ENCODE measurements at regions not wholly inside any gene's neighbourhood (a gene's known extent, or its start where the extent isn't known, plus 50 kb on each side); places are given as distances from the start of the nearest gene placed in this dataset.

GRCh38 chr5:4833104-4833738 lies 306.9 kb upstream of the ADAMTS16 start:
- Mint-ChIP-seq H3K9me3 (ENCODE audit: low read depth) (peaks cover 2% of the 10 kb centered on the region), H3K4me1 (no peaks in the 10 kb centered on the region), H3K36me3 (ENCODE audit: low read depth) (no peaks in the 10 kb centered on the region), H3K27me3 (no peaks in the 10 kb centered on the region), H3K27ac (no peak overlapping the region), H3K4me3 (no peak overlapping the region)
- ChIA-PET POLR2A (no interaction called here), CTCF (no interaction called here)
- no peak for ATAC-seq
- intact Hi-C loops (cut with DNase I, micrococcal nuclease): no loop called here
- no peak for DNase-seq

- POLR2A ChIA-PET: no interaction called here
- H3K9me3 Mint-ChIP-seq (ENCODE audit: low read depth): peaks cover under 1% of the 10 kb centered on the region
- H3K27ac Mint-ChIP-seq: no peak overlapping the region
- H3K36me3 Mint-ChIP-seq (ENCODE audit: low read depth): no peaks in the 10 kb centered on the region
- no peaks in the 10 kb centered on the region for H3K27me3 Mint-ChIP-seq
- intact Hi-C loops (cut with DNase I, micrococcal nuclease): no loop called here
- no peaks in the 10 kb centered on the region for H3K4me1 Mint-ChIP-seq
- CTCF ChIA-PET: no interaction called here
- H3K4me3 Mint-ChIP-seq: no peak overlapping the region
- ATAC-seq: no peak
- no peak for DNase-seq
Measured at GRCh38 chr5:4837489-4838058, 302.6 kb upstream of the ADAMTS16 start.

- Mint-ChIP-seq H3K27ac (no peak overlapping the region), H3K36me3 (ENCODE audit: low read depth) (no peaks in the 10 kb centered on the region), H3K9me3 (ENCODE audit: low read depth) (peaks cover 11% of the 10 kb centered on the region), H3K4me3 (no peak overlapping the region), H3K4me1 (no peaks in the 10 kb centered on the region), H3K27me3 (no peaks in the 10 kb centered on the region)
- POLR2A ChIA-PET: no interaction called here
- DNase-seq (no peak), ATAC-seq (no peak)
- intact Hi-C loops (cut with DNase I, micrococcal nuclease): no loop called here
- CTCF ChIA-PET: no interaction called here
Measured at GRCh38 chr5:4845221-4845620, 294.9 kb upstream of the ADAMTS16 start.

- ATAC-seq (no peak), DNase-seq (no peak)
- ChIA-PET POLR2A (no interaction called here), CTCF (no interaction called here)
- Mint-ChIP-seq H3K4me1 (no peaks in the 10 kb centered on the region), H3K9me3 (ENCODE audit: low read depth) (peaks cover 10% of the 10 kb centered on the region), H3K27me3 (no peaks in the 10 kb centered on the region), H3K27ac (no peak overlapping the region), H3K4me3 (no peak overlapping the region), H3K36me3 (ENCODE audit: low read depth) (no peaks in the 10 kb centered on the region)
- intact Hi-C loops (cut with DNase I, micrococcal nuclease): no loop called here
Measured at GRCh38 chr5:4847766-4848165, 292.4 kb upstream of the ADAMTS16 start.

- no peak for ATAC-seq
- DNase-seq: no peak
- intact Hi-C loops (cut with DNase I, micrococcal nuclease): no loop called here
- Mint-ChIP-seq H3K27ac (no peak overlapping the region), H3K4me1 (no peaks in the 10 kb centered on the region), H3K4me3 (no peak overlapping the region), H3K27me3 (no peaks in the 10 kb centered on the region), H3K36me3 (ENCODE audit: low read depth) (no peaks in the 10 kb centered on the region), H3K9me3 (ENCODE audit: low read depth) (peaks cover 2% of the 10 kb centered on the region)
- ChIA-PET CTCF (no interaction called here), POLR2A (no interaction called here)
Measured at GRCh38 chr5:4855036-4855435, 285.1 kb upstream of the ADAMTS16 start.

GRCh38 chr5:4855880-4856279 lies 284.2 kb upstream of the ADAMTS16 start:
- DNase-seq (no peak), ATAC-seq (no peak)
- H3K36me3 Mint-ChIP-seq (ENCODE audit: low read depth): no peaks in the 10 kb centered on the region
- peaks cover under 1% of the 10 kb centered on the region for H3K9me3 Mint-ChIP-seq (ENCODE audit: low read depth)
- no peak overlapping the region for H3K27ac Mint-ChIP-seq
- ChIA-PET CTCF (no interaction called here), POLR2A (no interaction called here)
- H3K4me3 Mint-ChIP-seq: no peak overlapping the region
- intact Hi-C loops (cut with DNase I, micrococcal nuclease): no loop called here
- H3K27me3 Mint-ChIP-seq: no peaks in the 10 kb centered on the region
- no peaks in the 10 kb centered on the region for H3K4me1 Mint-ChIP-seq

GRCh38 chr5:4857761-4858160 lies 282.4 kb upstream of the ADAMTS16 start:
- no peak for ATAC-seq
- Mint-ChIP-seq H3K9me3 (ENCODE audit: low read depth) (no peaks in the 10 kb centered on the region), H3K4me1 (no peaks in the 10 kb centered on the region), H3K27me3 (no peaks in the 10 kb centered on the region), H3K27ac (no peak overlapping the region), H3K36me3 (ENCODE audit: low read depth) (no peaks in the 10 kb centered on the region), H3K4me3 (no peak overlapping the region)
- DNase-seq: no peak
- ChIA-PET CTCF (no interaction called here), POLR2A (no interaction called here)
- intact Hi-C loops (cut with DNase I, micrococcal nuclease): no loop called here

- Mint-ChIP-seq H3K27me3 (no peaks in the 10 kb centered on the region), H3K27ac (no peak overlapping the region), H3K4me3 (no peak overlapping the region), H3K36me3 (ENCODE audit: low read depth) (no peaks in the 10 kb centered on the region), H3K4me1 (no peaks in the 10 kb centered on the region), H3K9me3 (ENCODE audit: low read depth) (no peaks in the 10 kb centered on the region)
- DNase-seq: no peak
- ChIA-PET POLR2A (no interaction called here), CTCF (interaction anchor here (0.7 kb wide), 1 partner anchor 1388 kb away, joined by 3 read pairs; no protein-coding TSS in a partner anchor)
- ATAC-seq: no peak
- intact Hi-C loops (cut with DNase I, micrococcal nuclease): loop anchor here in 1 of 2 experiments (5.0 kb wide), 1 partner anchor 337 kb away; no protein-coding TSS in a partner anchor
Measured at GRCh38 chr5:4859500-4860235, 280.5 kb upstream of the ADAMTS16 start.

GRCh38 chr5:4860631-4861030 lies 279.5 kb upstream of the ADAMTS16 start:
- Mint-ChIP-seq H3K9me3 (ENCODE audit: low read depth) (no peaks in the 10 kb centered on the region), H3K27me3 (no peaks in the 10 kb centered on the region), H3K36me3 (ENCODE audit: low read depth) (no peaks in the 10 kb centered on the region), H3K4me3 (no peak overlapping the region), H3K4me1 (no peaks in the 10 kb centered on the region), H3K27ac (no peak overlapping the region)
- POLR2A ChIA-PET: no interaction called here
- intact Hi-C loops (cut with DNase I, micrococcal nuclease): loop anchor here in 1 of 2 experiments (5.0 kb wide), 1 partner anchor 338 kb away; no protein-coding TSS in a partner anchor
- no peak for ATAC-seq
- CTCF ChIA-PET: interaction anchor here (2.3 kb wide), 1 partner anchor 10 kb away, joined by 5 read pairs; no protein-coding TSS in a partner anchor
- no peak for DNase-seq

GRCh38 chr5:4862500-4862899 lies 277.6 kb upstream of the ADAMTS16 start:
- ATAC-seq: no peak
- intact Hi-C loops (cut with DNase I, micrococcal nuclease): loop anchor here in 1 of 2 experiments (5.0 kb wide), 1 partner anchor 340 kb away; no protein-coding TSS in a partner anchor
- no peaks in the 10 kb centered on the region for H3K27me3 Mint-ChIP-seq
- ChIA-PET CTCF (interaction anchor here (0.6 to 2.3 kb wide), 3 partner anchors 11 to 341 kb away, joined by 3 to 5 read pairs (median 4); no protein-coding TSS in a partner anchor), POLR2A (no interaction called here)
- no peaks in the 10 kb centered on the region for H3K9me3 Mint-ChIP-seq (ENCODE audit: low read depth)
- H3K27ac Mint-ChIP-seq: no peak overlapping the region
- H3K4me3 Mint-ChIP-seq: no peak overlapping the region
- H3K4me1 Mint-ChIP-seq: no peaks in the 10 kb centered on the region
- H3K36me3 Mint-ChIP-seq (ENCODE audit: low read depth): no peaks in the 10 kb centered on the region
- no peak for DNase-seq

GRCh38 chr5:4866131-4866659 lies 273.9 kb upstream of the ADAMTS16 start:
- H3K9me3 Mint-ChIP-seq (ENCODE audit: low read depth): no peaks in the 10 kb centered on the region
- no peaks in the 10 kb centered on the region for H3K4me1 Mint-ChIP-seq
- CTCF ChIA-PET: no interaction called here
- POLR2A ChIA-PET: no interaction called here
- no peak for DNase-seq
- no peak overlapping the region for H3K4me3 Mint-ChIP-seq
- intact Hi-C loops (cut with DNase I, micrococcal nuclease): no loop called here
- H3K27ac Mint-ChIP-seq: no peak overlapping the region
- H3K27me3 Mint-ChIP-seq: no peaks in the 10 kb centered on the region
- H3K36me3 Mint-ChIP-seq (ENCODE audit: low read depth): no peaks in the 10 kb centered on the region
- no peak for ATAC-seq

- CTCF ChIA-PET: no interaction called here
- intact Hi-C loops (cut with DNase I, micrococcal nuclease): no loop called here
- no peak for DNase-seq
Measured at GRCh38 chr5:4866817-4867216, 273.3 kb upstream of the ADAMTS16 start.

More at GRCh38 chr5:4866817-4867216, 273.3 kb upstream of the ADAMTS16 start:
- H3K27me3 Mint-ChIP-seq: no peaks in the 10 kb centered on the region
- POLR2A ChIA-PET: no interaction called here
- no peak overlapping the region for H3K27ac Mint-ChIP-seq
- no peaks in the 10 kb centered on the region for H3K4me1 Mint-ChIP-seq
- H3K36me3 Mint-ChIP-seq (ENCODE audit: low read depth): no peaks in the 10 kb centered on the region
- no peak for ATAC-seq
- no peak overlapping the region for H3K4me3 Mint-ChIP-seq
- H3K9me3 Mint-ChIP-seq (ENCODE audit: low read depth): no peaks in the 10 kb centered on the region

All from activated CD4-positive, alpha-beta T cell treated with anti-CD3 and anti-CD28 coated beads for 36 hours (primary cell).